HG03457 (cell line): ENCODE measurements at regions not wholly inside any gene's neighbourhood (a gene's known extent, or its start where the extent isn't known, plus 50 kb on each side); places are given as distances from the start of the nearest gene placed in this dataset.
"Not testable (repeated sequence)": the region's sequence is repeated elsewhere in the genome, so short reads cannot be mapped to it uniquely, and the experiment has no call there.

ENCODE experiments used
- ATAC-seq: cut with Tn5 transposase; IDR thresholded peaks from one replicate; pipeline ENCODE4 v1.9.1; 2021; ENCODE audit warnings: moderate number of reproducible peaks; ENCODE audit not compliant: unreplicated experiment

- no peak for ATAC-seq
Measured at GRCh38 chr2:16226943-16227664, 286.8 kb downstream of the MYCN start.

- ATAC-seq: no peak
Measured at GRCh38 chr2:16226381-16226780, 286.0 kb downstream of the MYCN start.

- no peak for ATAC-seq
Measured at GRCh38 chr2:16225545-16225944, 285.2 kb downstream of the MYCN start.

GRCh38 chr2:16225071-16225470 is 284.7 kb downstream of the MYCN start:
- ATAC-seq: no peak

GRCh38 chr2:16224298-16225045 is 284.1 kb downstream of the MYCN start:
- no peak for ATAC-seq

GRCh38 chr2:16223841-16224177 is 283.5 kb downstream of the MYCN start:
- no peak for ATAC-seq

GRCh38 chr2:16223161-16223840 is 283.0 kb downstream of the MYCN start:
- no peak for ATAC-seq

- ATAC-seq: no peak
Measured at GRCh38 chr2:16222326-16222725, 282.0 kb downstream of the MYCN start.

- no peak for ATAC-seq
Measured at GRCh38 chr2:16221461-16222010, 281.2 kb downstream of the MYCN start.

- no peak for ATAC-seq
Measured at GRCh38 chr2:16219292-16219975, 279.1 kb downstream of the MYCN start.

- ATAC-seq: no peak
Measured at GRCh38 chr2:16218625-16219024, 278.3 kb downstream of the MYCN start.

- ATAC-seq: no peak
Measured at GRCh38 chr2:16218161-16218560, 277.8 kb downstream of the MYCN start.

GRCh38 chr2:16217741-16218140 is 277.4 kb downstream of the MYCN start:
- ATAC-seq: not testable (repeated sequence)

GRCh38 chr2:16217291-16217690 is 276.9 kb downstream of the MYCN start:
- ATAC-seq: no peak

GRCh38 chr2:16216558-16216945 is 276.2 kb downstream of the MYCN start:
- no peak for ATAC-seq

- no peak for ATAC-seq
Measured at GRCh38 chr2:16215902-16216557, 275.7 kb downstream of the MYCN start.

GRCh38 chr2:16214861-16215260 is 274.5 kb downstream of the MYCN start:
- ATAC-seq: no peak

- ATAC-seq: no peak
Measured at GRCh38 chr2:16214391-16214790, 274.0 kb downstream of the MYCN start.

GRCh38 chr2:16212321-16212720 is 272.0 kb downstream of the MYCN start:
- no peak for ATAC-seq

GRCh38 chr2:16211341-16211740 is 271.0 kb downstream of the MYCN start:
- no peak for ATAC-seq

GRCh38 chr2:16210841-16211240 is 270.5 kb downstream of the MYCN start:
- ATAC-seq: no peak
